ENCODE measurements at regions not wholly inside any gene's neighbourhood (a gene's known extent, or its start where the extent isn't known, plus 50 kb on each side); places are given as distances from the start of the nearest gene placed in this dataset.

- Histone ChIP-seq H3K4me3 (no peak overlapping the region), H3K4me1 (no peaks in the 10 kb centered on the region), H3K27ac (no peak overlapping the region), H3K9me3 (no peaks in the 10 kb centered on the region), H3K4me2 (no peak overlapping the region)
- FAIRE-seq = no peak
- ChIA-PET CTCF (interaction anchor here (0.8 to 1.4 kb wide), 3 partner anchors 11 to 51 kb away, joined by 3 to 4 read pairs (median 4); no protein-coding TSS in a partner anchor), POLR2A (no interaction called here)
- ATAC-seq = no peak
- DNase-seq (ENCODE audit: low read depth in 1 of 2, low spot score in 1 of 2) = no peak
- no peak for TF ChIP-seq E2F6 (IDR thresholded peaks at IDR 0.05; ENCODE audit: borderline replicate concordance, low read depth)
- no peak for TF ChIP-seq ZC3H11A (IDR thresholded peaks at IDR 0.05)
- TF ChIP-seq KDM5A (IDR thresholded peaks at IDR 0.05) = no peak
- TF ChIP-seq PHF8 (IDR thresholded peaks at IDR 0.05; ENCODE audit: borderline replicate concordance, low read depth) = no peak
- no peak for TF ChIP-seq MAX (IDR thresholded peaks at IDR 0.05)
- TF ChIP-seq KDM1A (IDR thresholded peaks at IDR 0.05; ENCODE audit: low read depth) = no peak
- no peak for TF ChIP-seq FOSB (CRISPR knock-in tag; IDR thresholded peaks at IDR 0.05)
- TF ChIP-seq RARB (CRISPR knock-in tag; IDR thresholded peaks at IDR 0.05) = no peak
- TF ChIP-seq EHF (CRISPR knock-in tag; IDR thresholded peaks at IDR 0.05) = no peak
- TF ChIP-seq USF2 (IDR thresholded peaks at IDR 0.05) = no peak
- no peak for TF ChIP-seq FOSL2 (IDR thresholded peaks at IDR 0.05)
- no peak for TF ChIP-seq FOSL2 (CRISPR knock-in tag; IDR thresholded peaks at IDR 0.05)
- no peak for TF ChIP-seq HMGXB4 (CRISPR knock-in tag; IDR thresholded peaks at IDR 0.05; ENCODE audit: borderline replicate concordance)
- 88% methylated on average over 1 of the region's 1 CpG for WGBS (ENCODE audit: missing lambda C conversion rate)
Observed at GRCh38 chr14:53824061-53824460, 132.6 kb downstream of the BMP4 start.

GRCh38 chr14:53814392-53814791 is 142.2 kb downstream of the BMP4 start:
- ChIA-PET CTCF (no interaction called here), POLR2A (no interaction called here)
- DNase-seq (ENCODE audit: low read depth in 1 of 2, low spot score in 1 of 2) (no peak), FAIRE-seq (no peak), ATAC-seq (no peak)
- Histone ChIP-seq H3K9me3 (no peaks in the 10 kb centered on the region), H3K4me1 (no peaks in the 10 kb centered on the region; the same call in 2 of the 3 replicates), H3K4me2 (no peak overlapping the region), H3K4me3 (no peak overlapping the region), H3K27ac (no peak overlapping the region)
- TF ChIP-seq CEBPB (IDR thresholded peaks at IDR 0.05) (no peak), NPAS2 (CRISPR knock-in tag; IDR thresholded peaks at IDR 0.05; ENCODE audit: borderline replicate concordance) (no peak)
- WGBS (ENCODE audit: missing lambda C conversion rate) = 80% methylated on average over 4 of the region's 4 CpGs

GRCh38 chr14:53810221-53810620 is 146.4 kb downstream of the BMP4 start:
- WGBS (ENCODE audit: missing lambda C conversion rate) = 74% methylated on average over 7 of the region's 7 CpGs
- Histone ChIP-seq H3K27ac (no peak overlapping the region), H3K4me2 (no peak overlapping the region), H3K4me3 (no peak overlapping the region), H3K9me3 (no peaks in the 10 kb centered on the region), H3K4me1 (peaks cover 11% of the 10 kb centered on the region; the same call in 2 of the 3 replicates)
- DNase-seq (ENCODE audit: low read depth in 1 of 2, low spot score in 1 of 2) (no peak), ATAC-seq (no peak), FAIRE-seq (no peak)
- ChIA-PET CTCF (interaction anchor here (1.0 kb wide), 1 partner anchor 30 kb away, joined by 3 read pairs; no protein-coding TSS in a partner anchor), POLR2A (no interaction called here)
- TF ChIP-seq JUNB (IDR thresholded peaks at IDR 0.05) (no peak), HEYL (CRISPR knock-in tag; IDR thresholded peaks at IDR 0.05) (no peak), CEBPB (IDR thresholded peaks at IDR 0.05) (no peak), RARB (CRISPR knock-in tag; IDR thresholded peaks at IDR 0.05) (no peak), BHLHE40 (IDR thresholded peaks at IDR 0.05; ENCODE audit: low read depth, low read length) (no peak), USF2 (IDR thresholded peaks at IDR 0.05) (no peak)

Measured in A549 (cell line).